Dermis microvascular lymphatic vessel endothelial cell (primary cell): ENCODE measurements at regions not wholly inside any gene's neighbourhood (a gene's known extent, or its start where the extent isn't known, plus 50 kb on each side); places are given as distances from the start of the nearest gene placed in this dataset.
A peak's percentile ranks its signal among the peaks of the same experiment; 100 is the strongest.
"Not testable (repeated sequence)": the region's sequence is repeated elsewhere in the genome, so short reads cannot be mapped to it uniquely, and the experiment has no call there.

Source experiments
- DNase-seq, 2 donors: peaks; one replicate each; pipeline versions ENCODE4 v3.0.0 to v3.0.0-alpha.2; 2010; ENCODE audit warnings: low read depth in 2 of 2

DNA sequence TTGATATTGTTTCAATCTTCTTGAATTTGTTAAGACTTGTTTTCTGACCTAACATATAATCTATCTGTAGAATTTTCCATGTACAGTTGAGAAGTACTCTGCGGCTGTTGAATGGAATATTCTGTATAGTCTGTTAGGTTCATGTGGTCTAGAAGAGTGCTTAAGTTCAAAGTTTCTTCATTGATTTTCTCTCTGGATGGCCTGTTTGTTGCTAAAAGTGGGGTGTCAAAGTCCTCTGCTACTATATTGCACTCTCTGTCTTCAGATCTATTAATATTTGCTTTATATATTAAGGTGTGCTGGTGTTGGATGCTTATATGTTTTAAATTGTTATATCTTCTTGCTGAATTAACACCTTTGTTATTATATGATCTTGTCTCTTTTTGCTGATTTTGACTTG, 290.9 kb upstream of the STXBP6 start:
- no peak for DNase-seq

DNA sequence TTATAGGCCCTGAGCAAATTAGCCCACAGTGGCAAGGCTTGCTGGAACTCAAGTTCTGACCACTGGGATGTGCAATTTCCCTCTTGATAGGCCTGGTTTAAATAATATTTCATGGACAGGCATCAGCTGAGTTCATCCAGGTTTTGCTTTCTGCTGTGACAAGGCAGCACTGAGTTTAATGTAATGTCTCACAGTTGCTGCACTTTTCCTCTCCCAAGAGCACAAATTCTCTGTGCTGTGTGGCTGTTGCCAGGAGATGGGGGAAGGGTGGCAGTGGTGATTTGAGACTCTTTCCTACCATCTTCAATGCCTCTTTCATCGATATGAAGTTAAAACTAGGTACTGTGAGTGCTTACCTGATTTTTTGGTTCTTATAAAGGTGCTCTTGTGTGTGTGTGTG, 272.8 kb upstream of the STXBP6 start:
- no peak for DNase-seq

DNA sequence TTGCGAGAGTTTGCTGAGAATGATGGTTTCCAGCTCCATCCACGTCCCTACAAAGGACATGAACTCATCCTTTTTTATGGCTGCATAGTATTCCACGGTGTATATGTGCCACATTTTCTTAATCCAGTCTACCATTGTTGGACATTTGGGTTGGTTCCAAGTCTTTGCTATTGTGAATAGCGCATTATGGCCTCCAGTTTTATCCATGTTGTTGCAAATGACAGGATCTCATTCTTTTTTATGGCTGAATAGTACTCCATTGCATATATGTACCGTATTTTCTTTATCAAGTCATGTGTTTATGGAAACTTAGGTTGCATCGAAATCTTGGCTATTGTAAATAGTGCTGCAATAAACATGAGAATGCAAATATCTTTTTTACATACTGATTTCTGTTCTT, 266.1 kb upstream of the STXBP6 start:
- DNase-seq: not testable (repeated sequence)

GRCh38 chr14:25308244-25308643, 258.3 kb upstream of the STXBP6 start:
- DNase-seq: no peak

GRCh38 chr14:25303934-25304333, 254.0 kb upstream of the STXBP6 start:
- DNase-seq: no peak

DNA sequence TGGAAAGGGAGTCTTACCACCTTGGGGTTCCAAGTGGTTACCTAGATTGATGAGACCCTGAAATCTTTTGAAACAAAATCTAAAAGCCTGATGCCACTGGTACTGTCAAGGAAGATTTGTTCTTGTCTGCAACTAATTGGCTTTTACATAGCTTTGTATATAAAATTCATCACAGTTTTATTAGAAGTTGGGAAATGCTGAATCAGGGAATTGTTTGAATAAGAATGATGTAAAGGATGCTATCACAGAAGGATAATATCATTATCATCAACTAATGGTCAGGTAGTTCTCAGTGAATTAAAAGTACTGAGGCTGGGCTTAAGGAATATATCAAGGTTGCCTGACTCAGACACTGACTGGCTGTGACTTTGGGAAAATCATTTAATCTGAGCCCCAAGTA, 248.3 kb upstream of the STXBP6 start:
- no peak for DNase-seq

DNA sequence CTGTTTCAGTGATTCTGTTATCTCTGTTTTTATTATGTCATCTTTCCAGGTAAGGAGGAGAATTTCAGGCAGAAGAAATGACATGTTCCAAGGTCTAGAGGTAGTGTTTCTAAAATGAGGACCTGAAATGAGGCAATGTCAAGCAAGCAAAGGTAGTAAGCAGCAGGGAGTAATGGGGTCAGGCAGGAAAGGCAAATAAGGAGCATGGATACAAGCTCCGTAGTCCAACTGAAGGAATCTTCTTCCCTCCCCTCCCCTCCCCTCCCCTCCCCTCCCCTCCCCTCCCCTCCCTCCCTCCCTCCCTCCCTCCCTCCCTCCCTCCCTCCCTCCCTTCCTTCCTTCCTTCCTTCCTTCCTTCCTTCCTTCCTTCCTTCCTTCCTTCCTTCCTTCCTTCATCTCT, 240.2 kb upstream of the STXBP6 start:
- not testable (repeated sequence) for DNase-seq

- no peak for DNase-seq
Measured at GRCh38 chr14:25274529-25274928, 224.6 kb upstream of the STXBP6 start.

- no peak for DNase-seq
Measured at GRCh38 chr14:25267186-25267585, 217.2 kb upstream of the STXBP6 start.

DNA sequence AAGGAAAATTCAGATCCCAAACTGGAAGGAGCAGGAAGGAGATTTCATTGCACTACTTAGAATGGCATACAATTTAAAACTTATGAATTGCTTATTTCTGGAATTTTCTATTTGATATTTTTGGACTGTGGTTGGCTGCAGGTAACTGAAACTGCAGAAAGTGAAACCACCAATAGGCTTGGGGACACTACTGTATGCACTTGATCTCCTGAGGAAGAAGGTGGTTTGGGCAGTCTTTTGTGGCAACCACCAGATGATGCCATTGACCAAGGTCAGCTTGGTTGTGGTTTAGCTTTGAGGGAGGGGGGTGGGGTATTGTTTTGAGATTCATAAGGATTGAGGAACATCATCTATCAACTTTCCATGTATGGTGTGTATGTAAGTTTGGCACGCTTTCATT, 209.5 kb upstream of the STXBP6 start:
- DNase-seq: no peak

DNA sequence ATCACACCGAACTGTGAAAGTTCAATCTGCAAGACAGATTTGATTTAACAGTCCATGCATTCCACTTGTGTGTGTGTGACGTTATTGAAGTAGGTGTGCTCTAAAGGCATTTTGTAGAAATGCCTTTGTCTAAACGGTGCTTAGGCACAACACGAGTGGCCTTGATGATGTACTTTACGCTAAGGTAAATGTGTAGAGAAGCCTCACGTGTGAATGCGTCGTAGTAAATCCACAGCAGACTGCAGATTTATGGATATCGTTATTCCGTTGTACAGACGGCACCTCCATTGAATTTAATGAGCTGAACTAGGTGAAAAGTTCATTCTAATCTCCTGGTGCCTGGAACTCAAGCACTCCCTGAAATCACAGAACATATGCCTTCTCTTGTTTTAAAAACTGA, 202.8 kb upstream of the STXBP6 start:
- no peak for DNase-seq

- DNase-seq: no peak
Measured at GRCh38 chr14:25250516-25250915, 200.6 kb upstream of the STXBP6 start.

DNA sequence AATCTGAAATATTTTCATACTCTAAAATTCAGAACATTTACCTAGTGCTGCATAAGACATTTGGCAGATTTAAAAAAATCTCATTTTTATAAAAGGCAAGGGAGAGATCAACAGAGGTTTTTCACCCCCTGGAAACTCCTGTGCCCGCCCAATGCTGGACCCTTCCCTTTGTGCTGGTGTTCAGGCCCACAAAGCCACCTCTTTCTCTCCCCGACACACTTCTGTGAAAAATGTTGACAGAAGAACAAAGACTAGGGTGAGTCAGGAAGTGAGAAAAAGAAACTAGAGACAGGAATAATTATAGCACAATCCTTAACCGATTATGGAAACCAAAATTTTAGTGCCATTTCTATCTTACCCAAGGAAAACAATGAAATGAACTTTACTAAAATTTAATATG, 197.7 kb upstream of the STXBP6 start:
- DNase-seq: no peak

GRCh38 chr14:25246751-25247150, 196.8 kb upstream of the STXBP6 start:
- no peak for DNase-seq

DNA sequence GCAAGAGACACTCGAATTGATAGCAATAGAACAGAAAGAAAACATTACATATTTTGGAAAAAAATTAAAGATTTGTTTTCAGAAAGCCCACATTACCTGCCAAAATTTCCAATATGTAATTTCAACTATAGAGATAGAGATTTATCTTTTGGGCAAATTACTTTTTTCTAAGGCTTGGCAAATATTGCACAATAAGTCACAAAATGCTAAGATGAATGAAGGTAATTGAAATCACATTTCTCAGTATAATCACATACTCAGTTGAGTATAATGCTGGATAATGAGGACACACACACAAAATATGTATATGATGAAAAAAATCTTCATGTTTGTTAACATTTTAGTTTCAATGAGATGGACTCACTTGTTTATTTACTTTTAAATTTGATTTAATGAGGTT, 189.2 kb upstream of the STXBP6 start:
- no peak for DNase-seq

DNA sequence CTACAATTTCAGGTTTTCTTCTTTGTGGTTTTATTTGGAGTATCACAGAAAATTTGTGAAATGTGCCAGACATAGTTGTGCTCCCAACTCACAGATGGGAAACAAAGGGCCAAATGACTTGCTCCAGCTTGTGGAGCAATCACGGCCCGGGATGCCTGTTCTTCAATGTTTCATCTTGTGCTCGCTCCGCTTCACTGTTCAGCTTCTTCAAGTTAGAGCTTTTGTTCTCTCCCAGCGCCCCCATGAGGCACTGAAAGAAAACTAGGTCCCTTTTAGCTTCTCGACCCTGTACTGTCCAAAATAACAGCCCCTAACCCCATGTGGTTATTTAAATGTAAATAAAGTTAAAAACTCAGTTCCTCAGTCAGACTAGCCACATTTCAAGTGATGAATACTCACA, 187.9 kb upstream of the STXBP6 start:
- DNase-seq: peak in 1 of 2 donors; percentile 1

DNA sequence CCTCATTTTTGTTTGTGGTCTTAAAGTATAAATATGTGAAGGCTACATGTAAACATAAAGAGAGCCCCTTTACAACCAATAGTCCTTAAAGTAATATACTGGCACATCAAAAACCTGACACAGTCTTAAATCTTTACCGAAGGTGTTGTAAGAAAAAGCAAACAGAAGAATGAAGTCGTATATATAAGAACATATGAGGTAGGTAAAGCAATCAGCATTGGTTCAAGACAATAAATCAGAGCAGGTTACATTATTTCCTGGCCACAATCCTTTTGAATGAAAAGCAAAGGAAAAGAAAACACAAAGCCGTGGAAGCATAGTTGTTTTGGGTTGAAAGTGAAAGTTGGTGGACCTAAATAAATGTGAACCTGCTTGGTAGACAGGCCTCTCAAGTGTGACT, 183.7 kb upstream of the STXBP6 start:
- DNase-seq: peak in 1 of 2 donors; percentile 1

DNA sequence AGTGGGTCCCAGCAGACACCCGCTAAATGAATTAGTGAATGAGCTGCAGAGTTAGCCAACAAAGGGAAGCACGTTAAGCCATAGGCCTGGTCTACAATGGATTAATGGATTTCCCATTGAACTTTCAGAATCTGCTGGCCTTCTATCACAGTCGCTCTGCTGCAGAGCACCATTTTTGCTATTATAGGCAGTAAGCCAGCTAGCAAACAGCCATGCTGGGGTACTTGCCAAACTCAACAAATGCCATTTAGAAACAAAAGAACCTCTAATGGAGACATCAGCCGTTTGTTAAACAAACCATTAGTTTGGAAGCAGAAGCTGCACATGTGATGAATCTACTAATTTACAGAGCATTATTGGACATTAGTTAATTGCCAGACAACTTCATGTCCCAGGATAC, 181.1 kb upstream of the STXBP6 start:
- DNase-seq: peak in 1 of 2 donors; percentile 59

DNA sequence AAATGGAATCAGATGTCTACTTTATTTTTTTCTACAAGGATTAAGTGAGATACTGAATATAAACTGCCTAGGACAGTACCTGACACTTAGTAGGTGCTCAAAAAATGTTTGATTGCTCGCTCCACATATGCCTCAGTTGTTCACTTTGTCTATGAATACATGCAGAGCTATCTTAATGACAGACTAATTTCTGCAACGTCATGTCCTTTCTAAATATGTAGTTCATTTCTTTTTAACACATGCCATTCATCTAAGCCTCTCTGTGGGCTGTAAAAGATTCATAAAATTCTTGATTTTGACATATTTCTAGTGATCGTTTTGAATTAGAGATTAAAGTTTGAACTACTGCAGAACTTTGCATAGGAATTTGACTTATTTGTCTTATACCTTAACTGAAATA, 176.3 kb upstream of the STXBP6 start:
- DNase-seq: no peak

DNA sequence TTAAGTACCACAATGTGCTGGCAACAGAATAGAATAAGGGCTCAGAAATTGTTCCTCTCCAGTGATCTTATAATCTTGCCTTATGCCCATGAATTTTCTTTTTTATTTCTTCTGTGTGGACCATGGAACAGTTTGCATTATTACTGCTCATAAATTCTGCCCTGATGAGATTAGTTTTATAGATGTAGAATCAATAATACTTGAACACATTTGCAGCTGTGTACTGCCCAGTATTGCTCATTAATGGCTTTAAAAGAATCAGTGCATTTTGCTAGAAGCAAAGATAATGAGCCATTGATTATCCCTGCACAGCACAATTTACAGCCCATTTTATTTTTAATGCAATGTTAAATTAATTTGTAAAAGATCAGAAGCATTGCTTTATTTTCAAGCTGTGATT, 172.3 kb upstream of the STXBP6 start:
- no peak for DNase-seq

- DNase-seq: no peak
Measured at GRCh38 chr14:25220514-25220913, 170.6 kb upstream of the STXBP6 start.

GRCh38 chr14:25215607-25216006, 165.7 kb upstream of the STXBP6 start:
- no peak for DNase-seq

DNA sequence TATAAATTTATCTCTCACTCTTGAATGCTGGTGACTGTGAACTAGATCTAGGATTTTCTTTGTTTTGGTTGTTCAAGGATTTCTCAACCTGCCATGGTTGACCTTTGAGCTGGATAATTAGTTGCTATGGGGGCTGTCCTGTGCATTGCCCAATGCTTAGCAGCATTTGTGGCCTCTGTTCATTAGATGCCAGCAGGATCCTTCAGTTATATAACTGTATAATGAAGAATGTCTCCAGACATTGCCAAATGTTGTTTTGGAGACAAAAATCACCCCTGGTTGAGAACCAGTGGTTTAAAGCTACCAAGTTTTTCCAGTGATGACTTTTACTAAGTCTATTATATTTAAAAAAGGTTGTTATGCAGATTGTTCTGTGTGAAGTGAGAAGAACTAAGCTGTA, 147.9 kb upstream of the STXBP6 start:
- no peak for DNase-seq

DNA sequence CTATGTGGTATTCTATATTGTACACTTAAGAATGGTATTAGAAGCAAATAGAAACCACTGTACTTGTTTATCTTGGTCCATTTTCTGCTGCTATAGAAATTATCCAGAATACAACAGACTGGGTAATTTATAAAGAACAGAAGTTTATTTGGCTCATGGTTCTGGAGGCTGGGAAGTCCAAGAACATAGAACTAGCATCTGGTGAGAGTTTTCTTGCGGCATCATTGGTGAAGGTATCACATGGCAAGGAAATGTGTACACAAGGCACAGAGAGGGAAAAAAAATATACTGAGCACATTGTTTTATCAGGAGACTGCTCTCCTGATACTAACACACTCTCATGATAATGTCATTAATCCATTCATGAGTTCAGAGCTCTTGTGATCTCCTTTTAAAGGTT, 130.3 kb upstream of the STXBP6 start:
- no peak for DNase-seq

DNA sequence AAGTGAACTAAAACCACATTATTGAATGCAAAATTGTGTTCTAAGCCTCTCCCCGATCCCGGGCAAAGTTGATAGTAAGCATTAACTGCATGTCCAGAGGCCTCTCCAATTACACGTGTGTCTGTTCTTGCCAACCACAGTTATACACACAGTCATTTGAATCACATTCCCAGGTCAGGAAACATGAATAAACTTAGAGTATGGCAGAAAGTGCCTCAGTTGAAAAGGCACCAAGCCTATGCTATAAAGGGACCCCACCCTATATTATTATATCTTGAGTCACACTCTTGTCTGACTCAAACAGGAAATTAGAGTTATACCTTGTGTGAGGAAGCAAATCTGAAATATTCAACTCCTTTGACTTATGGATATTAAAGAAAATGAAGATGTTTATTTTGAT, 128.3 kb upstream of the STXBP6 start:
- no peak for DNase-seq
